ENCODE measurements at regions not wholly inside any gene's neighbourhood (a gene's known extent, or its start where the extent isn't known, plus 50 kb on each side); places are given as distances from the start of the nearest gene placed in this dataset.

GRCh38 chr2:172372436-172372835, 55.0 kb upstream of the ITGA6 start:
- peaks cover 14 to 17% of the 10 kb centered on the region in 2 donors for H3K4me1 ChIP-seq (ENCODE audit: control insufficient read depth in 1 of 2, insufficient read depth in 2 of 2, low read length in 2 of 2)
- peaks cover 0 to 5% (median 0%) of the 10 kb centered on the region in 3 donors for H3K27me3 Mint-ChIP-seq (ENCODE audit: low read depth in 3 of 3)
- H3K36me3 ChIP-seq (replicated peaks in 1 of 2; ENCODE audit: control insufficient read depth in 1 of 2, insufficient read depth in 2 of 2, low read length in 2 of 2): no peaks in the 10 kb centered on the region
- H3K4me3 ChIP-seq (replicated peaks in 1 of 3; ENCODE audit: low read depth in 2 of 3, low read length in 3 of 3): no peak overlapping the region
- no peaks in the 10 kb centered on the region for H4K20me1 ChIP-seq (ENCODE audit: insufficient read depth, low read length)
- peaks cover 3 to 8% of the 10 kb centered on the region in 2 donors for H3K9me3 ChIP-seq (replicated peaks in 1 of 2; ENCODE audit: control insufficient read depth in 1 of 2, insufficient read depth in 1 of 2, low read length in 2 of 2)
- no peak overlapping the region for H3K27ac Mint-ChIP-seq
- peaks cover 21% of the 10 kb centered on the region for H3K4me1 Mint-ChIP-seq
- H3K9me3 Mint-ChIP-seq: peaks cover 3 to 10% (median 7%) of the 10 kb centered on the region in 7 donors
- no peaks in the 10 kb centered on the region for H3K27me3 ChIP-seq (ENCODE audit: control insufficient read depth in 2 of 2, insufficient read depth in 2 of 2, low read length in 2 of 2)
- H2AFZ ChIP-seq (ENCODE audit: insufficient read depth, low read depth, low read length, poor library complexity, severe bottlenecking): no peak overlapping the region
- no peaks in the 10 kb centered on the region for H3K79me2 ChIP-seq (ENCODE audit: insufficient read depth, low read length)
- no peak overlapping the region for H3K4me2 ChIP-seq (replicated peaks; ENCODE audit: extremely low read depth, low read length, poor library complexity, severe bottlenecking)
- H3K9ac ChIP-seq (ENCODE audit: insufficient read depth, low read length, poor library complexity, severe bottlenecking): no peak overlapping the region
- intact Hi-C loops (cut with micrococcal nuclease): no loop called here
- no peaks in the 10 kb centered on the region for H3K36me3 Mint-ChIP-seq
- no peak overlapping the region for H3K4me3 Mint-ChIP-seq
- TF ChIP-seq CTCF (IDR thresholded peaks at IDR 0.05): no peak
- DNase-seq: no peak
- no peak overlapping the region for H3K27ac ChIP-seq (ENCODE audit: low read depth in 1 of 2, low read length in 2 of 2)

GRCh38 chr2:172373076-172373475, 54.3 kb upstream of the ITGA6 start:
- H3K36me3 Mint-ChIP-seq: no peaks in the 10 kb centered on the region
- Histone ChIP-seq H3K4me2 (replicated peaks; ENCODE audit: extremely low read depth, low read length, poor library complexity, severe bottlenecking) (no peak overlapping the region), H3K4me1 (ENCODE audit: control insufficient read depth in 1 of 2, insufficient read depth in 2 of 2, low read length in 2 of 2) (peaks cover 14 to 17% of the 10 kb centered on the region in 2 donors), H3K79me2 (ENCODE audit: insufficient read depth, low read length) (no peaks in the 10 kb centered on the region), H2AFZ (ENCODE audit: insufficient read depth, low read depth, low read length, poor library complexity, severe bottlenecking) (no peak overlapping the region), H4K20me1 (ENCODE audit: insufficient read depth, low read length) (no peaks in the 10 kb centered on the region), H3K27ac (ENCODE audit: low read depth in 1 of 2, low read length in 2 of 2) (no peak overlapping the region), H3K9ac (ENCODE audit: insufficient read depth, low read length, poor library complexity, severe bottlenecking) (no peak overlapping the region), H3K9me3 (replicated peaks in 1 of 2; ENCODE audit: control insufficient read depth in 1 of 2, insufficient read depth in 1 of 2, low read length in 2 of 2) (peaks cover 3 to 8% of the 10 kb centered on the region in 2 donors), H3K36me3 (replicated peaks in 1 of 2; ENCODE audit: control insufficient read depth in 1 of 2, insufficient read depth in 2 of 2, low read length in 2 of 2) (no peaks in the 10 kb centered on the region), H3K4me3 (replicated peaks in 1 of 3; ENCODE audit: low read depth in 2 of 3, low read length in 3 of 3) (no peak overlapping the region), H3K27me3 (ENCODE audit: control insufficient read depth in 2 of 2, insufficient read depth in 2 of 2, low read length in 2 of 2) (no peaks in the 10 kb centered on the region)
- no peak overlapping the region for H3K27ac Mint-ChIP-seq
- intact Hi-C loops (cut with micrococcal nuclease): no loop called here
- WGBS (ENCODE audit: insufficient coverage): no CpG with 5 or more reads among the region's 5 CpGs
- H3K4me3 Mint-ChIP-seq: no peak overlapping the region
- no peak for DNase-seq
- peaks cover 3 to 10% (median 7%) of the 10 kb centered on the region in 7 donors for H3K9me3 Mint-ChIP-seq
- no peak for TF ChIP-seq CTCF (IDR thresholded peaks at IDR 0.05)
- peaks cover 21% of the 10 kb centered on the region for H3K4me1 Mint-ChIP-seq
- H3K27me3 Mint-ChIP-seq (ENCODE audit: low read depth in 3 of 3): peaks cover 0 to 5% (median 0%) of the 10 kb centered on the region in 3 donors
